ENCODE measurements at regions not wholly inside any gene's neighbourhood (a gene's known extent, or its start where the extent isn't known, plus 50 kb on each side); places are given as distances from the start of the nearest gene placed in this dataset.
"Not testable (repeated sequence)": the region's sequence is repeated elsewhere in the genome, so short reads cannot be mapped to it uniquely, and the experiment has no call there.

DNA sequence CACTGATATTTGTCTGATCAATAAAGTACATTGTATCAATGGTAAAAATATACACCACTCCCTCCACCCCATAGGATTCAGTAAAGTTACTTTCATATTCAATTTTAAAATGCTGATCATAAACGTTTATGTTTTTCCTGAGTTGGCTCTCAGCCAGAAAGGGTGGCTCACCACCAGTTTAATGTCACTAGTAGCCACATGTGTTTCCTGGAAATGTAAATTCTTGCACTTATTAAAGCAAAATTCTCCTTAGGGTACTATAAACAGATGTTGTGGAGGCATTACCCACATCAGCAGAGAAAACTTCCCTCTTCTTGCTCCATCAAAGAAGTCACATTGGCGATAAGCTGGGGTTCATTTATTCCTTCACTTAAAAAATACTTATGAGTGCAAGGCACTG lies 210.3 kb downstream of the SREK1 start:
- no peaks in the 10 kb centered on the region for H3K9me3 Mint-ChIP-seq

GRCh38 chr5:66356011-66356565 lies 212.0 kb downstream of the SREK1 start:
- Mint-ChIP-seq H3K4me3 (no peak overlapping the region), H3K9me3 (no peaks in the 10 kb centered on the region), H3K4me1 (peaks cover 3% of the 10 kb centered on the region), H3K27ac (no peak overlapping the region), H3K36me3 (no peaks in the 10 kb centered on the region), H3K27me3 (peaks cover 7% of the 10 kb centered on the region)
- DNase-seq: no peak

More for the DNA sequence above, 210.3 kb downstream of the SREK1 start:
- H3K4me1 Mint-ChIP-seq: peaks cover 3% of the 10 kb centered on the region
- no peak overlapping the region for H3K4me3 Mint-ChIP-seq
- no peaks in the 10 kb centered on the region for H3K36me3 Mint-ChIP-seq
- peaks cover 7% of the 10 kb centered on the region for H3K27me3 Mint-ChIP-seq
- no peak for DNase-seq
- H3K27ac Mint-ChIP-seq: no peak overlapping the region

GRCh38 chr5:66358741-66359140 lies 214.6 kb downstream of the SREK1 start:
- Mint-ChIP-seq H3K9me3 (no peaks in the 10 kb centered on the region), H3K27me3 (peaks cover 12% of the 10 kb centered on the region), H3K27ac (no peak overlapping the region), H3K4me3 (no peak overlapping the region), H3K4me1 (peaks cover 3% of the 10 kb centered on the region), H3K36me3 (no peaks in the 10 kb centered on the region)
- DNase-seq: no peak

- H3K9me3 Mint-ChIP-seq: no peaks in the 10 kb centered on the region
- DNase-seq: no peak
- H3K27ac Mint-ChIP-seq: no peak overlapping the region
- H3K27me3 Mint-ChIP-seq: peaks cover 12% of the 10 kb centered on the region
- no peaks in the 10 kb centered on the region for H3K4me1 Mint-ChIP-seq
- no peak overlapping the region for H3K4me3 Mint-ChIP-seq
- no peaks in the 10 kb centered on the region for H3K36me3 Mint-ChIP-seq
Measured at GRCh38 chr5:66361070-66361469, 217.0 kb downstream of the SREK1 start.

GRCh38 chr5:66362046-66362445 lies 217.9 kb downstream of the SREK1 start:
- no peak overlapping the region for H3K27ac Mint-ChIP-seq
- DNase-seq: no peak
- no peaks in the 10 kb centered on the region for H3K36me3 Mint-ChIP-seq
- peaks cover 12% of the 10 kb centered on the region for H3K27me3 Mint-ChIP-seq
- H3K4me3 Mint-ChIP-seq: no peak overlapping the region
- no peaks in the 10 kb centered on the region for H3K9me3 Mint-ChIP-seq
- H3K4me1 Mint-ChIP-seq: no peaks in the 10 kb centered on the region

GRCh38 chr5:66362687-66363086 lies 218.6 kb downstream of the SREK1 start:
- Mint-ChIP-seq H3K4me1 (no peaks in the 10 kb centered on the region), H3K36me3 (no peaks in the 10 kb centered on the region), H3K27ac (no peak overlapping the region), H3K27me3 (peaks cover 12% of the 10 kb centered on the region), H3K4me3 (no peak overlapping the region), H3K9me3 (no peaks in the 10 kb centered on the region)
- DNase-seq: no peak

- Mint-ChIP-seq H3K27ac (no peak overlapping the region), H3K36me3 (no peaks in the 10 kb centered on the region), H3K4me1 (no peaks in the 10 kb centered on the region), H3K27me3 (peaks cover 12% of the 10 kb centered on the region), H3K9me3 (no peaks in the 10 kb centered on the region), H3K4me3 (no peak overlapping the region)
- DNase-seq: no peak
Measured at GRCh38 chr5:66363097-66363496, 219.0 kb downstream of the SREK1 start.

DNA sequence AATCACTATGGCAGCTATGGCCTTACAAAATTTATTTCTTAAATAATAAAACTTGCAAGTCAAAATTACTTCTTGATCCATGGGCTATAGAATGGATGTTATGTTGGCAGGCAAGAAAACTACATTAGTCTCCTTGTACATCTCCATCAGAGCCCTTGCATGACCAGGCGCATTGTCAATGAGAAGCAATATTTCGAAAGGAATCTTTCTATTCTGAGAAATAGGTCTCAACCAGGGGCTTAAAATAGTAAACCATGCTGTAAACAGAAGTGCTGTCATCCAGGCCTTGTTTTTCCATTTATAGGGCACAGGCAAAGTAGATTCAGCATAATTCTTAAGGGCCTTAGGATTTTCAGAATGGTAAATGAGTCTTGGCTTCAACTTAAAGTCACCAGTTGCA lies 220.1 kb downstream of the SREK1 start:
- Mint-ChIP-seq H3K27ac (no peak overlapping the region), H3K9me3 (no peaks in the 10 kb centered on the region), H3K36me3 (no peaks in the 10 kb centered on the region), H3K27me3 (peaks cover 12% of the 10 kb centered on the region), H3K4me3 (no peak overlapping the region), H3K4me1 (no peaks in the 10 kb centered on the region)
- DNase-seq: no peak

DNA sequence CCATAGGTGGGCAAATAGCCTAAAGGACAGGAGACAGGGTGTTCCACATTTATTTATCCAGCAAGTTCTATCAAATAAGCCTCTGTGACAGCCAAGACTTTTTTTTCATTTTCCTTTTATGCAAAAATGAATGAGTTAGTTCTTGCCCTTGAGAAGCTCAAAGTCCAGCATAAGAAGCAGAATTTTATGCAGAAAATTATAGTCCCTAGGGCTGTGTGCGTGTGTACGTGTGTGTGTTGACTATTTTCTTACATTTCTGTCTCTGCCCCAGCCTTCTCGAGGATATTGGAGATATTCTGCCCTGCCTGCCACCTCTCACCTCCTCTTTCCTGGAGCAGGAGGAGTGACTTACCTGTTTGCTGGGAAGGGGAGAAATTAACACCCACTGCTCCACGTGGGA lies 221.9 kb downstream of the SREK1 start:
- H3K4me1 Mint-ChIP-seq: no peaks in the 10 kb centered on the region
- no peak overlapping the region for H3K27ac Mint-ChIP-seq
- no peaks in the 10 kb centered on the region for H3K36me3 Mint-ChIP-seq
- peaks cover 16% of the 10 kb centered on the region for H3K27me3 Mint-ChIP-seq
- no peak overlapping the region for H3K4me3 Mint-ChIP-seq
- H3K9me3 Mint-ChIP-seq: no peaks in the 10 kb centered on the region
- DNase-seq: no peak

GRCh38 chr5:66367814-66368541 lies 223.9 kb downstream of the SREK1 start:
- no peaks in the 10 kb centered on the region for H3K36me3 Mint-ChIP-seq
- H3K4me1 Mint-ChIP-seq: no peaks in the 10 kb centered on the region
- no peak for DNase-seq
- H3K27me3 Mint-ChIP-seq: peaks cover 10% of the 10 kb centered on the region
- H3K9me3 Mint-ChIP-seq: no peaks in the 10 kb centered on the region
- no peak overlapping the region for H3K27ac Mint-ChIP-seq
- H3K4me3 Mint-ChIP-seq: no peak overlapping the region

GRCh38 chr5:66368811-66369210 lies 224.7 kb downstream of the SREK1 start:
- Mint-ChIP-seq H3K9me3 (no peaks in the 10 kb centered on the region), H3K4me3 (no peak overlapping the region), H3K27me3 (peaks cover 4% of the 10 kb centered on the region), H3K4me1 (no peaks in the 10 kb centered on the region), H3K27ac (no peak overlapping the region), H3K36me3 (no peaks in the 10 kb centered on the region)
- DNase-seq: no peak

GRCh38 chr5:66377747-66378146 lies 218.4 kb upstream of the MAST4 start:
- no peak overlapping the region for H3K4me3 Mint-ChIP-seq
- no peaks in the 10 kb centered on the region for H3K36me3 Mint-ChIP-seq
- H3K4me1 Mint-ChIP-seq: no peaks in the 10 kb centered on the region
- DNase-seq: no peak
- no peak overlapping the region for H3K27ac Mint-ChIP-seq
- peaks cover 5% of the 10 kb centered on the region for H3K27me3 Mint-ChIP-seq
- H3K9me3 Mint-ChIP-seq: peaks cover 14% of the 10 kb centered on the region

- Mint-ChIP-seq H3K9me3 (peaks cover 14% of the 10 kb centered on the region), H3K27me3 (peaks cover 5% of the 10 kb centered on the region), H3K4me3 (no peak overlapping the region), H3K36me3 (no peaks in the 10 kb centered on the region), H3K4me1 (no peaks in the 10 kb centered on the region), H3K27ac (no peak overlapping the region)
- DNase-seq: no peak
Measured at GRCh38 chr5:66378407-66378806, 217.8 kb upstream of the MAST4 start.

DNA sequence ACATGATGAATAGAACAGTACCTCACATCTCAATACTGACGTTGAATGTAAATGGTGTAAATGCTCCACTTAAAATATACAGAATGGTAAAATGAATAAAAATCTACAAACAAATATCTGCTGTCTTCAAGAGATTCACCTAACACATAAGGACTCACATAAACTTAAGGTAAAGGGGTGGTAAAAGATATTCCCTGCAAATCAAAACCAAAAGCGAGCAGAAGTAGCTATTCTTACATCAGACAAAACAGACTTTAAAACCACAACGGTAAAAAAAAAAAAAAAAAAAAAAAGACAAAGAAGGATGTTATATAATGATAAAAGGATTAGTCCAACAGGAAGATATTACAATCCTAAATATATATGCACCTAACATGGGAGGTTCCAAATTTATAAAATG lies 214.0 kb upstream of the MAST4 start:
- no peaks in the 10 kb centered on the region for H3K4me1 Mint-ChIP-seq
- no peak overlapping the region for H3K27ac Mint-ChIP-seq
- H3K9me3 Mint-ChIP-seq: peaks cover 16% of the 10 kb centered on the region
- no peak overlapping the region for H3K4me3 Mint-ChIP-seq
- H3K36me3 Mint-ChIP-seq: no peaks in the 10 kb centered on the region
- DNase-seq: no peak
- H3K27me3 Mint-ChIP-seq: no peaks in the 10 kb centered on the region

DNA sequence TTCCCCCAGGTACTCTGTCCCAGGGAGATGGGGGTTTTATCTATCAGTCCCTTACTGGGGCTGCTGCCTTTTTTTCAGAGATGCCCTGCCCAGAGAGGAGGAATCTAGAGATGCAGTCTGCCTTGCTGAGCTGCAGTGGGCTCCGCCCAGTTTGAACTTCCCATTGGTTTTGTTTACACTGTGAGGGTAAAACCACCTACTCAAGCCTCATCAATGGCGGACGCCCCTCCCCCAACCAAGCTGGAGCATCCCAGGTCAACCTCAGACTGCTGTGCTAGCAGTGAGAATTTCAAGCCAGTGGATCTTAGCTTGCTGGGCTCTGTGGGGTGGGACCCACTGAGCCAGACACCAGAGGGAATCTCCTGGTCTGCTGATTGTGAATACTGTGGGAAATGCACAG lies 191.0 kb upstream of the MAST4 start:
- H3K4me1 Mint-ChIP-seq, H3K27ac Mint-ChIP-seq, H3K36me3 Mint-ChIP-seq, H3K9me3 Mint-ChIP-seq, H3K4me3 Mint-ChIP-seq, DNase-seq: not testable (repeated sequence)
- H3K27me3 Mint-ChIP-seq: peaks cover 16% of the 10 kb centered on the region

GRCh38 chr5:66406761-66407336 lies 189.3 kb upstream of the MAST4 start:
- peaks cover 16% of the 10 kb centered on the region for H3K27me3 Mint-ChIP-seq
- H3K4me3 Mint-ChIP-seq: no peak overlapping the region
- H3K27ac Mint-ChIP-seq: no peak overlapping the region
- DNase-seq: no peak
- H3K9me3 Mint-ChIP-seq: peaks cover 2% of the 10 kb centered on the region
- no peaks in the 10 kb centered on the region for H3K4me1 Mint-ChIP-seq
- H3K36me3 Mint-ChIP-seq: no peaks in the 10 kb centered on the region

Measured in activated naive CD8-positive, alpha-beta T cell treated with anti-CD3 and anti-CD28 coated beads for 36 hours (primary cell).